SJCRH30 (cell line): ENCODE measurements at regions not wholly inside any gene's neighbourhood (a gene's known extent, or its start where the extent isn't known, plus 50 kb on each side); places are given as distances from the start of the nearest gene placed in this dataset.
"Not testable (repeated sequence)": the region's sequence is repeated elsewhere in the genome, so short reads cannot be mapped to it uniquely, and the experiment has no call there.

Experiments
- DNase-seq, 2 experiments: peaks; one replicate each; pipeline ENCODE4 v3.0.0-alpha.2; 2015 to 2020
- H3K27ac ChIP-seq: fragments of 250-450 bp; sonication (Bioruptor Pico); 2 replicates; pipeline ENCODE4 v1.5.1; 2020; ENCODE audit warnings: mild to moderate bottlenecking, moderate library complexity
- H3K27me3 ChIP-seq: fragments of 250-450 bp; sonication (Bioruptor Pico); 2 replicates; pipeline ENCODE4 v1.5.1; 2020; ENCODE audit warnings: mild to moderate bottlenecking, moderate library complexity
- H3K36me3 ChIP-seq: fragments of 250-450 bp; sonication (Bioruptor Pico); 2 replicates; pipeline ENCODE4 v1.5.1; 2020; ENCODE audit warnings: mild to moderate bottlenecking, moderate library complexity
- H3K4me1 ChIP-seq: fragments of 250-450 bp; sonication (Bioruptor Pico); 2 replicates; pipeline ENCODE4 v1.5.1; 2020; ENCODE audit warnings: mild to moderate bottlenecking, moderate library complexity
- H3K4me3 ChIP-seq: fragments of 250-450 bp; sonication (Bioruptor Pico); 2 replicates; pipeline ENCODE4 v1.5.1; 2020; ENCODE audit warnings: mild to moderate bottlenecking, moderate library complexity
- H3K9me3 ChIP-seq: fragments of 250-450 bp; sonication (Bioruptor Pico); replicated peaks from 2 replicates; pipeline ENCODE4 v1.5.1; 2020; ENCODE audit warnings: mild to moderate bottlenecking, moderate library complexity

GRCh38 chr5:124889850-124890249 lies 143.4 kb upstream of the ZNF608 start:
- no peak overlapping the region for H3K4me3 ChIP-seq
- peaks cover 21% of the 10 kb centered on the region for H3K4me1 ChIP-seq
- DNase-seq, result no peak
- no peaks in the 10 kb centered on the region for H3K27me3 ChIP-seq
- no peaks in the 10 kb centered on the region; the same call in none of the 2 replicates for H3K9me3 ChIP-seq
- no peak overlapping the region for H3K27ac ChIP-seq
- no peaks in the 10 kb centered on the region for H3K36me3 ChIP-seq

GRCh38 chr5:124890442-124890841 lies 144.0 kb upstream of the ZNF608 start:
- not testable (repeated sequence) for H3K27me3 ChIP-seq, DNase-seq, H3K27ac ChIP-seq, H3K9me3 ChIP-seq, H3K4me3 ChIP-seq, H3K36me3 ChIP-seq
- H3K4me1 ChIP-seq, result peaks cover 21% of the 10 kb centered on the region

GRCh38 chr5:124891179-124891578 lies 144.7 kb upstream of the ZNF608 start:
- Histone ChIP-seq H3K4me3 (no peak overlapping the region), H3K36me3 (no peaks in the 10 kb centered on the region), H3K4me1 (peaks cover 21% of the 10 kb centered on the region), H3K27ac (no peak overlapping the region), H3K9me3 (no peaks in the 10 kb centered on the region; the same call in 1 of the 2 replicates), H3K27me3 (no peaks in the 10 kb centered on the region)
- DNase-seq, result no peak

- H3K4me3 ChIP-seq, result no peak overlapping the region
- peaks cover 21% of the 10 kb centered on the region for H3K4me1 ChIP-seq
- no peak overlapping the region for H3K27ac ChIP-seq
- no peaks in the 10 kb centered on the region for H3K27me3 ChIP-seq
- no peak for DNase-seq
- H3K36me3 ChIP-seq, result no peaks in the 10 kb centered on the region
- no peaks in the 10 kb centered on the region; the same call in 1 of the 2 replicates for H3K9me3 ChIP-seq
Observed at GRCh38 chr5:124892185-124892848, 145.9 kb upstream of the ZNF608 start.

GRCh38 chr5:124894541-124894940 lies 148.1 kb upstream of the ZNF608 start:
- no peaks in the 10 kb centered on the region for H3K36me3 ChIP-seq
- H3K4me3 ChIP-seq, result no peak overlapping the region
- H3K9me3 ChIP-seq, result no peaks in the 10 kb centered on the region; the same call in 1 of the 2 replicates
- no peaks in the 10 kb centered on the region for H3K27me3 ChIP-seq
- no peaks in the 10 kb centered on the region for H3K4me1 ChIP-seq
- H3K27ac ChIP-seq, result no peak overlapping the region
- DNase-seq, result no peak

GRCh38 chr5:124895236-124895635 lies 148.8 kb upstream of the ZNF608 start:
- Histone ChIP-seq H3K27me3 (no peaks in the 10 kb centered on the region), H3K4me3 (no peak overlapping the region), H3K36me3 (no peaks in the 10 kb centered on the region), H3K9me3 (no peaks in the 10 kb centered on the region; the same call in 1 of the 2 replicates), H3K27ac (no peak overlapping the region), H3K4me1 (no peaks in the 10 kb centered on the region)
- DNase-seq, result no peak

- Histone ChIP-seq H3K27me3 (no peaks in the 10 kb centered on the region), H3K4me3 (no peak overlapping the region), H3K9me3 (no peaks in the 10 kb centered on the region; the same call in 1 of the 2 replicates), H3K27ac (no peak overlapping the region), H3K36me3 (no peaks in the 10 kb centered on the region), H3K4me1 (peaks cover 15% of the 10 kb centered on the region)
- DNase-seq, result no peak
Observed at GRCh38 chr5:124901081-124901480, 154.6 kb upstream of the ZNF608 start.

- H3K9me3 ChIP-seq, result no peaks in the 10 kb centered on the region; the same call in 1 of the 2 replicates
- H3K4me3 ChIP-seq, result no peak overlapping the region
- H3K36me3 ChIP-seq, result no peaks in the 10 kb centered on the region
- DNase-seq, result peak; percentile 40 to 58
- H3K4me1 ChIP-seq, result peaks cover 25% of the 10 kb centered on the region
- H3K27ac ChIP-seq, result no peak overlapping the region
- H3K27me3 ChIP-seq, result no peaks in the 10 kb centered on the region
Observed at GRCh38 chr5:124902097-124902821, 155.8 kb upstream of the ZNF608 start.

- Histone ChIP-seq H3K4me1 (peaks cover 25% of the 10 kb centered on the region), H3K27ac (no peak overlapping the region), H3K36me3 (no peaks in the 10 kb centered on the region), H3K4me3 (no peak overlapping the region), H3K9me3 (no peaks in the 10 kb centered on the region; the same call in none of the 2 replicates), H3K27me3 (no peaks in the 10 kb centered on the region)
- DNase-seq, result no peak
Observed at GRCh38 chr5:124905256-124906130, 159.1 kb upstream of the ZNF608 start.

GRCh38 chr5:124906339-124907097 lies 160.1 kb upstream of the ZNF608 start:
- H3K27ac ChIP-seq, result peak overlapping the region; percentile 5; the same call in 1 of the 2 replicates
- H3K4me3 ChIP-seq, result peak overlapping the region; percentile 19
- H3K9me3 ChIP-seq, result no peaks in the 10 kb centered on the region; the same call in 1 of the 2 replicates
- H3K36me3 ChIP-seq, result no peaks in the 10 kb centered on the region
- peak; percentile 57 to 80 for DNase-seq
- H3K27me3 ChIP-seq, result no peaks in the 10 kb centered on the region
- H3K4me1 ChIP-seq, result peaks cover 24% of the 10 kb centered on the region

- Histone ChIP-seq H3K4me3 (no peak overlapping the region), H3K27ac (no peak overlapping the region; the same call in 1 of the 2 replicates), H3K4me1 (peaks cover 17% of the 10 kb centered on the region), H3K36me3 (no peaks in the 10 kb centered on the region), H3K27me3 (no peaks in the 10 kb centered on the region), H3K9me3 (no peaks in the 10 kb centered on the region; the same call in 1 of the 2 replicates)
- no peak for DNase-seq
Observed at GRCh38 chr5:124907098-124907644, 160.7 kb upstream of the ZNF608 start.

GRCh38 chr5:124908581-124909451 lies 162.4 kb upstream of the ZNF608 start:
- DNase-seq, result no peak

GRCh38 chr5:124909734-124910133 lies 163.3 kb upstream of the ZNF608 start:
- no peak for DNase-seq
- no peak overlapping the region for H3K27ac ChIP-seq
- peaks cover 13% of the 10 kb centered on the region; the same call in 1 of the 2 replicates for H3K4me1 ChIP-seq
- no peaks in the 10 kb centered on the region; the same call in 1 of the 2 replicates for H3K9me3 ChIP-seq
- no peaks in the 10 kb centered on the region for H3K27me3 ChIP-seq
- H3K36me3 ChIP-seq, result no peaks in the 10 kb centered on the region
- H3K4me3 ChIP-seq, result no peak overlapping the region

More at GRCh38 chr5:124908581-124909451, 162.4 kb upstream of the ZNF608 start:
- H3K4me3 ChIP-seq, result no peak overlapping the region
- H3K27me3 ChIP-seq, result no peaks in the 10 kb centered on the region
- H3K4me1 ChIP-seq, result peaks cover 13% of the 10 kb centered on the region; the same call in 1 of the 2 replicates
- H3K27ac ChIP-seq, result no peak overlapping the region
- no peaks in the 10 kb centered on the region for H3K36me3 ChIP-seq
- H3K9me3 ChIP-seq, result no peaks in the 10 kb centered on the region; the same call in 1 of the 2 replicates
